ENCODE measurements at regions not wholly inside any gene's neighbourhood (a gene's known extent, or its start where the extent isn't known, plus 50 kb on each side); places are given as distances from the start of the nearest gene placed in this dataset.

DNA sequence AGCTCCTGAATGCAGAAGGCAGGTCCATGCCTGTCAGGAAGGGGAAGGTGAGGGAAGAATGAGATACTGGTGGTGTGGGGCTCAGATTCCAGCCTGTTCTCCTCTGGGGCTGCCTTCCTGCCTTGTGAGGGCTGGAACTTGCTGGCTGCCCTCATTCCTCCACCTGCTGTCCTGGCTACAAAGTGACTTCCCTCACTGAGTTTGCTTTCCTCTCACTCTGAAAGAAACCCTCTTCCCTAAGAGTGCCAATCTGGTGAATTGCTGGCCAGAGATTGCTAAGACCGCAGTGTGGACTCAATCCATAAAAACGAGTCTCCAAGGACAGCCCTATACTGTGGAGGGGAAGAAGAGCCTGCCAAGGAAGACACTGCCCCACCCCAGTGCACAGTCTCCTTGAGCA lies 664.4 kb upstream of the HS6ST1 start:
- H3K9me3 ChIP-seq (ENCODE audit: insufficient read depth, low read depth) = no peaks in the 10 kb centered on the region
- no peaks in the 10 kb centered on the region for H3K79me2 ChIP-seq (ENCODE audit: low read depth)
- no peak overlapping the region for H3K27ac ChIP-seq
- no TSS peak for BruUV-seq (replicated peaks)
- no peaks in the 10 kb centered on the region for H3K4me1 ChIP-seq (replicated peaks; ENCODE audit: insufficient read depth)
- H3K4me3 ChIP-seq = no peak overlapping the region
- POLR2A ChIA-PET (ENCODE audit: unreplicated experiment) = no interaction called here
- H3K36me3 ChIP-seq (ENCODE audit: low read depth) = no peaks in the 10 kb centered on the region
- no peak for DNase-seq
- H2AFZ ChIP-seq = no peak overlapping the region
- no peaks in the 10 kb centered on the region for H3K9me2 ChIP-seq (ENCODE audit: insufficient read depth)
- H3F3A ChIP-seq (ENCODE audit: insufficient read depth, low read depth) = no peaks in the 10 kb centered on the region
- TF ChIP-seq, protein P1, sequence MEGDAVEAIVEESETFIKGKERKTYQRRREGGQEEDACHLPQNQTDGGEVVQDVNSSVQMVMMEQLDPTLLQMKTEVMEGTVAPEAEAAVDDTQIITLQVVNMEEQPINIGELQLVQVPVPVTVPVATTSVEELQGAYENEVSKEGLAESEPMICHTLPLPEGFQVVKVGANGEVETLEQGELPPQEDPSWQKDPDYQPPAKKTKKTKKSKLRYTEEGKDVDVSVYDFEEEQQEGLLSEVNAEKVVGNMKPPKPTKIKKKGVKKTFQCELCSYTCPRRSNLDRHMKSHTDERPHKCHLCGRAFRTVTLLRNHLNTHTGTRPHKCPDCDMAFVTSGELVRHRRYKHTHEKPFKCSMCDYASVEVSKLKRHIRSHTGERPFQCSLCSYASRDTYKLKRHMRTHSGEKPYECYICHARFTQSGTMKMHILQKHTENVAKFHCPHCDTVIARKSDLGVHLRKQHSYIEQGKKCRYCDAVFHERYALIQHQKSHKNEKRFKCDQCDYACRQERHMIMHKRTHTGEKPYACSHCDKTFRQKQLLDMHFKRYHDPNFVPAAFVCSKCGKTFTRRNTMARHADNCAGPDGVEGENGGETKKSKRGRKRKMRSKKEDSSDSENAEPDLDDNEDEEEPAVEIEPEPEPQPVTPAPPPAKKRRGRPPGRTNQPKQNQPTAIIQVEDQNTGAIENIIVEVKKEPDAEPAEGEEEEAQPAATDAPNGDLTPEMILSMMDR (conservative IDR thresholded peaks at IDR 0.05) = no peak
- TF ChIP-seq EZH2 (IDR thresholded peaks at IDR 0.05; ENCODE audit: low read depth) = no peak
- H4K20me1 ChIP-seq (ENCODE audit: insufficient read depth) = no peaks in the 10 kb centered on the region
- CTCF ChIA-PET = no interaction called here
- intact Hi-C loops (cut with micrococcal nuclease; ENCODE audit: unreplicated experiment) = no loop called here
- no peak overlapping the region for H3K4me2 ChIP-seq
- H3K27me3 ChIP-seq (ENCODE audit: insufficient read depth, low read depth) = peaks cover 40% of the 10 kb centered on the region; the same call in 1 of the 2 replicates

DNA sequence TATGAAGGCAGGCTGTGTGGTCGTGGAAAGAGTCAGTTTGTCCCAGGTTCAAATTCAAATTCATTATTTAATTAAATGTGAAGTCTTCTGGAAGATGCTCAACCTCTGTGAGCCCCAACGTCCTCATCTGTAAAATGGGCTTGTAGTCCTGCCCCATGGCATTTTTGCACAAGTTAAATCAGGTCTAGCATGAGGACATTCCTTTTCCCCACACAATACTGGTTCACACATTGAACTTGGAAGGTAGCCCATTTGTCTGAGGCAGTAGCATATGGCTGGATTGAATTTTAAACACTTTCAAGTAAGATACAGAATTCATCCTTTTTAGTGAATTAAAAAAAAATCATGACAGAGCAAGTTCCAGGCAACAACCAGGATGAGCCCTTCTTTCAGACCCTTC lies 665.4 kb upstream of the HS6ST1 start:
- no peaks in the 10 kb centered on the region for H3K9me3 ChIP-seq (ENCODE audit: insufficient read depth, low read depth)
- intact Hi-C loops (cut with micrococcal nuclease; ENCODE audit: unreplicated experiment) = no loop called here
- no peak overlapping the region for H3K27ac ChIP-seq
- ChIA-PET POLR2A (ENCODE audit: unreplicated experiment) (no interaction called here), CTCF (no interaction called here)
- no peak overlapping the region for H3K4me3 ChIP-seq
- TF ChIP-seq EZH2 (IDR thresholded peaks at IDR 0.05; ENCODE audit: low read depth) = no peak
- TF ChIP-seq, protein P1 (conservative IDR thresholded peaks at IDR 0.05) = no peak
- BruUV-seq (replicated peaks) = no TSS peak
- H3F3A ChIP-seq (ENCODE audit: insufficient read depth, low read depth) = no peaks in the 10 kb centered on the region
- H3K79me2 ChIP-seq (ENCODE audit: low read depth) = no peaks in the 10 kb centered on the region
- H3K9me2 ChIP-seq (ENCODE audit: insufficient read depth) = no peaks in the 10 kb centered on the region
- no peak for DNase-seq
- H3K4me1 ChIP-seq (replicated peaks; ENCODE audit: insufficient read depth) = no peaks in the 10 kb centered on the region
- no peaks in the 10 kb centered on the region for H4K20me1 ChIP-seq (ENCODE audit: insufficient read depth)
- no peak overlapping the region for H3K4me2 ChIP-seq
- H3K27me3 ChIP-seq (ENCODE audit: insufficient read depth, low read depth) = peaks cover 41% of the 10 kb centered on the region; the same call in 1 of the 2 replicates
- no peak overlapping the region for H2AFZ ChIP-seq
- H3K36me3 ChIP-seq (ENCODE audit: low read depth) = no peaks in the 10 kb centered on the region

DNA sequence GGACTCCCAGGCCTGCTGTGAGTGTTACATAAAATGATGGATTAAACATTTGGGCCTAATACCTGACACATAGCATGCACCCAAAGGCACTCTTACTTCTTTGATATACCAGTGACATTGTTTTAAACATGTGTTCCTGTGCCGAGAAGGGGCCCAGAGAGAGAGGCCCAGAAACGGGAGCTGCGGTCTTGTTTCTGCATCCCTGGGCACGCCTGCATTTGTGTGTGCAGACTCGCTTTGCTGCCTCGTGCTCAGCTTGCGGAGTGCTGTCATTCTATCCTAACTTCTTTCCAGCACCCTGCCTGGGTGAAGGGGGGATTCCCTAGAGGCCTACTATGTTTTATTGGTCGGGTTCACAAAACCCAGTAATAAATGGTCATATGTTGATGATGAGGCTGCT lies 666.2 kb upstream of the HS6ST1 start:
- no peaks in the 10 kb centered on the region for H3K4me1 ChIP-seq (replicated peaks; ENCODE audit: insufficient read depth)
- TF ChIP-seq, protein P1 (conservative IDR thresholded peaks at IDR 0.05) = no peak
- no peak overlapping the region for H2AFZ ChIP-seq
- no peaks in the 10 kb centered on the region for H3K36me3 ChIP-seq (ENCODE audit: low read depth)
- H3F3A ChIP-seq (ENCODE audit: insufficient read depth, low read depth) = no peaks in the 10 kb centered on the region
- no peak for DNase-seq
- ChIA-PET POLR2A (ENCODE audit: unreplicated experiment) (no interaction called here), CTCF (no interaction called here)
- intact Hi-C loops (cut with micrococcal nuclease; ENCODE audit: unreplicated experiment) = no loop called here
- no peaks in the 10 kb centered on the region for H3K9me2 ChIP-seq (ENCODE audit: insufficient read depth)
- no TSS peak for BruUV-seq (replicated peaks)
- no peaks in the 10 kb centered on the region for H4K20me1 ChIP-seq (ENCODE audit: insufficient read depth)
- H3K27ac ChIP-seq = no peak overlapping the region
- peaks cover 41% of the 10 kb centered on the region; the same call in 1 of the 2 replicates for H3K27me3 ChIP-seq (ENCODE audit: insufficient read depth, low read depth)
- H3K79me2 ChIP-seq (ENCODE audit: low read depth) = no peaks in the 10 kb centered on the region
- no peak overlapping the region for H3K4me3 ChIP-seq
- H3K4me2 ChIP-seq = no peak overlapping the region
- H3K9me3 ChIP-seq (ENCODE audit: insufficient read depth, low read depth) = no peaks in the 10 kb centered on the region
